HepG2 (cell line): ENCODE measurements at regions not wholly inside any gene's neighbourhood (a gene's known extent, or its start where the extent isn't known, plus 50 kb on each side); places are given as distances from the start of the nearest gene placed in this dataset.

Experiments
- ATAC-seq: fragments of 200-7000 bp; cut with Tn5 transposase; 3 replicates; pipeline ENCODE4 v1.9.1; 2020; ENCODE audit warnings: mild to moderate bottlenecking, moderate library complexity
- BruUV-seq: library from RNA; stranded (reverse); fragments of 400-500 nt; replicated peaks from 2 replicates; lab custom pipeline; 2021; lab: Mats Ljungman, UMichigan
- CTCF ChIA-PET: fragments of 300-600 bp; formaldehyde crosslinking; extraction: SDS; loops from one replicate; lab custom pipeline; 2021; ENCODE audit warnings: low total read pairs, inconsistent platforms, low intra/inter-chr PET ratio; lab: Yijun Ruan, JAX
- POLR2A ChIA-PET: fragments of 350-600 bp; sonication (Branson Sonifier 250); formaldehyde crosslinking; loops from one replicate; lab custom pipeline; 2020; ENCODE audit warnings: antibody characterized with exemption, inconsistent platforms; lab: Yijun Ruan, JAX
- DNase-seq: peaks from one replicate; pipeline ENCODE4 v3.0.0-alpha.2; 2015; ENCODE audit warnings: low spot score
- FAIRE-seq: peaks from 3 replicates; lab custom pipeline; 2011; peaks lifted over from hg19 to GRCh38; lab: Jason Lieb, UNC
- H2AFZ ChIP-seq: one replicate; pipeline ENCODE4 v1.6.1; 2011; ENCODE audit warnings: low read length, inconsistent platforms
- H3K27ac ChIP-seq: fragments of 300-600 bp; 3 replicates; pipeline ENCODE4 v1.8.0; 2011; ENCODE audit warnings: mixed run types, mild to moderate bottlenecking, mixed read lengths, low read length, inconsistent platforms; ENCODE audit not compliant: insufficient read depth; ENCODE audit errors: extremely low read length
- H3K27me3 ChIP-seq, 2 experiments: fragments of 200-600 bp in 1 of 2; 2 replicates in 1 of 2; 3 replicates in 1 of 2; pipeline versions ENCODE4 v1.6.0 to v1.8.0; 2011; ENCODE audit warnings: low read length in 2 of 2, mild to moderate bottlenecking in 2 of 2, moderate library complexity in 2 of 2, inconsistent platforms in 1 of 2; ENCODE audit not compliant: insufficient read depth in 2 of 2, control insufficient read depth in 1 of 2
- H3K36me3 ChIP-seq, 2 experiments: fragments of 200-600 bp in 1 of 2; replicated peaks in 1 of 2; 2 replicates in 1 of 2; 3 replicates in 1 of 2; pipeline versions ENCODE4 v1.5.1 to v1.8.0; 2011; ENCODE audit warnings: low read length in 2 of 2, inconsistent platforms in 1 of 2; ENCODE audit not compliant: insufficient read depth in 2 of 2, control insufficient read depth in 1 of 2
- H3K4me1 ChIP-seq: 2 replicates; pipeline ENCODE4 v1.5.1; 2012; ENCODE audit warnings: low read length, inconsistent platforms; ENCODE audit not compliant: insufficient read depth
- H3K4me2 ChIP-seq: 2 replicates; pipeline ENCODE4 v1.6.0; 2011; ENCODE audit warnings: low read depth, low read length, inconsistent platforms
- H3K4me3 ChIP-seq, 3 experiments: fragments of 200-600 bp in 1 of 3; sonication (generic), shearing (Covaris generic) in 1 of 3; replicated peaks in 1 of 3; 2 replicates each; pipeline ENCODE4 v1.5.1; 2011 to 2016; ENCODE audit warnings: low read length in 3 of 3, inconsistent platforms in 2 of 3, low read depth in 2 of 3, mild to moderate bottlenecking in 2 of 3, control low read depth in 1 of 3, mixed read lengths in 1 of 3; ENCODE audit not compliant: insufficient read depth in 1 of 3
- H3K79me2 ChIP-seq: one replicate; pipeline ENCODE4 v1.6.1; 2011; ENCODE audit warnings: low read length, inconsistent platforms; ENCODE audit not compliant: insufficient read depth
- H3K9ac ChIP-seq: 2 replicates; pipeline ENCODE4 v1.6.0; 2011; ENCODE audit warnings: mild to moderate bottlenecking, low read depth, low read length, inconsistent platforms; ENCODE audit not compliant: insufficient read depth
- H3K9me3 ChIP-seq: 2 replicates; pipeline ENCODE4 v1.5.1; 2012; ENCODE audit warnings: mild to moderate bottlenecking, low read length
- H4K20me1 ChIP-seq: 2 replicates; pipeline ENCODE4 v1.6.0; 2011; ENCODE audit warnings: inconsistent platforms, mild to moderate bottlenecking, low read length, moderate library complexity; ENCODE audit not compliant: insufficient read depth
- AKAP8 ChIP-seq: sonication (generic); formaldehyde crosslinking; IDR thresholded peaks from 2 replicates; pipeline ENCODE4 v1.5.1; 2020; ENCODE audit warnings: mild to moderate bottlenecking, missing genetic modification reagents
- DMTF1 ChIP-seq: sonication (generic); formaldehyde crosslinking; IDR thresholded peaks from 2 replicates; pipeline ENCODE4 v1.4.0; 2020; ENCODE audit warnings: mild to moderate bottlenecking, missing genetic modification reagents
- PPARG ChIP-seq: conservative IDR thresholded peaks from 2 replicates; pipeline ENCODE4 v1.6.1; 2016; ENCODE audit warnings: missing biosample characterization, missing genetic modification reagents
- RCOR2 ChIP-seq: IDR thresholded peaks from 2 replicates; pipeline ENCODE4 v1.6.1; 2016; ENCODE audit warnings: missing biosample characterization, missing genetic modification reagents
- SMAD3 ChIP-seq: sonication (generic); formaldehyde crosslinking; IDR thresholded peaks from 2 replicates; pipeline ENCODE4 v1.4.0; 2020; ENCODE audit warnings: missing genetic modification reagents
- TARDBP ChIP-seq: sonication (generic); formaldehyde crosslinking; IDR thresholded peaks from 2 replicates; pipeline ENCODE4 v1.8.0; 2022; ENCODE audit warnings: mild to moderate bottlenecking, missing genetic modification reagents
- TFAP4 ChIP-seq: sonication (generic); IDR thresholded peaks from 2 replicates; pipeline ENCODE4 v1.6.1; 2016; ENCODE audit warnings: low read depth, borderline replicate concordance
- THAP9 ChIP-seq: sonication (generic); formaldehyde crosslinking; IDR thresholded peaks from 2 replicates; pipeline ENCODE4; 2020; ENCODE audit warnings: missing genetic modification reagents, mild to moderate bottlenecking, borderline replicate concordance
- ZBTB3 ChIP-seq: sonication (generic); formaldehyde crosslinking; IDR thresholded peaks from 2 replicates; pipeline ENCODE4 v1.4.0; 2020; ENCODE audit warnings: low read depth, mild to moderate bottlenecking, moderate library complexity, missing genetic modification reagents, borderline replicate concordance
- ZNF142 ChIP-seq: sonication (generic); formaldehyde crosslinking; IDR thresholded peaks from 2 replicates; pipeline ENCODE4 v1.4.0; 2020; ENCODE audit warnings: missing genetic modification reagents
- ZNF367 ChIP-seq: sonication (generic); formaldehyde crosslinking; IDR thresholded peaks from 2 replicates; pipeline ENCODE4 v1.4.0; 2020; ENCODE audit warnings: missing genetic modification reagents, borderline replicate concordance
- ZNF414 ChIP-seq: sonication (generic); formaldehyde crosslinking; IDR thresholded peaks from 2 replicates; pipeline ENCODE4 v1.5.0; 2020; ENCODE audit warnings: missing genetic modification reagents
- ZNF841 ChIP-seq: sonication (generic); formaldehyde crosslinking; IDR thresholded peaks from 2 replicates; pipeline ENCODE4 v1.8.1; 2023; ENCODE audit warnings: missing genetic modification reagents, borderline replicate concordance
- WGBS: methylation state at CpG from one replicate; pipeline ENCODE4 v1.1.6; 2017; ENCODE audit warnings: low lambda C conversion rate; 5-methylcytosine and 5-hydroxymethylcytosine counted together
- in situ Hi-C: cut with HindIII; loops from 2 replicates; pipeline ENCODE4 v1.10.0; 2017; ENCODE audit warnings: low pct_unique_long_range_greater_than_20kb; ENCODE audit not compliant: extremely low pct_ligation_motif_present
- intact Hi-C: fragments of 100-400 bp; cut with micrococcal nuclease; formaldehyde crosslinking; loops from one replicate; pipeline ENCODE4 v1.10.0; 2022; ENCODE audit not compliant: unreplicated experiment

GRCh38 chr15:100806157-100806556 lies 73.5 kb upstream of the ALDH1A3 start:
- Histone ChIP-seq H3K9ac (no peak overlapping the region), H3K79me2 (no peaks in the 10 kb centered on the region), H2AFZ (no peak overlapping the region), H4K20me1 (no peaks in the 10 kb centered on the region), H3K4me3 (no peak overlapping the region), H3K27me3 (peaks cover 2 to 11% of the 10 kb centered on the region in 2 experiments; a peak in 3 of 5 replicates), H3K27ac (no peak overlapping the region), H3K36me3 (no peaks in the 10 kb centered on the region), H3K9me3 (no peaks in the 10 kb centered on the region), H3K4me1 (no peaks in the 10 kb centered on the region), H3K4me2 (no peak overlapping the region)
- no peak for ATAC-seq
- in situ Hi-C loops (no loop called here), intact Hi-C loops (no loop called here)
- CTCF ChIA-PET = no interaction called here
- 2% methylated on average over 1 of the region's 1 CpG for WGBS
- no TSS peak for BruUV-seq
- POLR2A ChIA-PET = no interaction called here
- no peak for DNase-seq
- FAIRE-seq = no peak
- TF ChIP-seq AKAP8 (CRISPR knock-in tag) (no peak), ZNF367 (CRISPR knock-in tag) (no peak), RCOR2 (CRISPR knock-in tag) (no peak), DMTF1 (CRISPR knock-in tag) (no peak), ZNF414 (CRISPR knock-in tag) (no peak), TFAP4 (no peak), PPARG (CRISPR knock-in tag) (no peak), ZNF841 (CRISPR knock-in tag) (no peak), SMAD3 (no peak), ZBTB3 (CRISPR knock-in tag) (no peak), TARDBP (CRISPR knock-in tag) (no peak), THAP9 (no peak), ZNF142 (no peak)
